Neural progenitor cell (in vitro differentiated cells): ENCODE measurements at regions not wholly inside any gene's neighbourhood (a gene's known extent, or its start where the extent isn't known, plus 50 kb on each side); places are given as distances from the start of the nearest gene placed in this dataset.
A peak's percentile ranks its signal among the peaks of the same experiment; 100 is the strongest.

Source experiments
- DNase-seq: peaks from one replicate; pipeline ENCODE4 v3.0.0-alpha.2; 2016; ENCODE audit warnings: low spot score
- H2AFZ ChIP-seq: fragments of 200-600 bp; sonication (generic); replicated peaks from 2 replicates; pipeline ENCODE4 v1.6.1; 2016; ENCODE audit warnings: antibody characterized with exemption
- H3F3A ChIP-seq: fragments of 200-600 bp; sonication (generic); 2 replicates; pipeline ENCODE4 v1.6.1; 2016; ENCODE audit warnings: antibody characterized with exemption, low read depth
- H3K27ac ChIP-seq: fragments of 200-600 bp; sonication (generic); 2 replicates; pipeline ENCODE4 v1.5.1; 2016; ENCODE audit warnings: mild to moderate bottlenecking
- H3K27me3 ChIP-seq: fragments of 200-600 bp; sonication (generic); 2 replicates; pipeline ENCODE4 v1.6.1; 2016; ENCODE audit warnings: mild to moderate bottlenecking, moderate library complexity
- H3K36me3 ChIP-seq: fragments of 200-600 bp; sonication (generic); 2 replicates; pipeline ENCODE4 v1.5.1; 2016
- H3K4me1 ChIP-seq: fragments of 200-600 bp; sonication (generic); 2 replicates; pipeline ENCODE4 v1.6.1; 2016; ENCODE audit warnings: mixed run types
- H3K4me2 ChIP-seq: fragments of 200-600 bp; sonication (generic); 2 replicates; pipeline ENCODE4 v1.6.1; 2016
- H3K4me3 ChIP-seq: fragments of 200-600 bp; sonication (generic); 2 replicates; pipeline ENCODE4 v1.5.1; 2016
- H3K79me2 ChIP-seq: fragments of 200-600 bp; sonication (generic); 2 replicates; pipeline ENCODE4 v1.6.1; 2016; ENCODE audit warnings: low read depth
- H3K9ac ChIP-seq: fragments of 200-600 bp; sonication (generic); 2 replicates; pipeline ENCODE4 v1.6.1; 2016
- H3K9me3 ChIP-seq: fragments of 200-600 bp; sonication (generic); 2 replicates; pipeline ENCODE4 v1.5.1; 2016; ENCODE audit warnings: low read depth
- H4K20me1 ChIP-seq: fragments of 200-600 bp; sonication (generic); 2 replicates; pipeline ENCODE4 v1.6.1; 2016; ENCODE audit warnings: low read depth
- H3K27ac Mint-ChIP-seq: 3 replicates; pipeline ENCODE4 v1.8.0; 2021; ENCODE audit warnings: mixed read lengths
- H3K27me3 Mint-ChIP-seq: 2 replicates; pipeline ENCODE4 v1.8.0; 2022; ENCODE audit warnings: low read depth, mild to moderate bottlenecking, inconsistent platforms, moderate library complexity, mixed read lengths; ENCODE audit not compliant: insufficient read depth
- H3K36me3 Mint-ChIP-seq: 3 replicates; pipeline ENCODE4 v1.8.0; 2021; ENCODE audit warnings: mixed read lengths
- H3K4me1 Mint-ChIP-seq: 3 replicates; pipeline ENCODE4 v1.8.0; 2021; ENCODE audit warnings: mixed read lengths
- H3K4me3 Mint-ChIP-seq: 3 replicates; pipeline ENCODE4 v1.8.0; 2021; ENCODE audit warnings: mild to moderate bottlenecking, moderate library complexity, mixed read lengths
- H3K9me3 Mint-ChIP-seq: 3 replicates; pipeline ENCODE4 v1.8.0; 2020; ENCODE audit warnings: mixed read lengths
- CTCF ChIP-seq: fragments of 200-600 bp; sonication (generic); IDR thresholded peaks from 2 replicates; pipeline ENCODE4 v1.5.1; 2017; ENCODE audit warnings: antibody characterized with exemption, mild to moderate bottlenecking
- EZH2 ChIP-seq: fragments of 200-600 bp; sonication (generic); IDR thresholded peaks from 2 replicates; pipeline ENCODE4 v1.6.1; 2017; ENCODE audit warnings: antibody characterized with exemption, mild to moderate bottlenecking, moderate library complexity
- EZH2phosphoT487 ChIP-seq: fragments of 200-600 bp; sonication (generic); IDR thresholded peaks from 2 replicates; pipeline ENCODE4 v1.6.1; 2017; ENCODE audit warnings: antibody characterized with exemption

- no peak overlapping the region for H3K4me3 ChIP-seq
- peak overlapping the region; percentile 78 for H3K27ac ChIP-seq
- no peaks in the 10 kb centered on the region for H4K20me1 ChIP-seq
- TF ChIP-seq CTCF = no peak
- TF ChIP-seq EZH2 = no peak
- TF ChIP-seq EZH2phosphoT487 = no peak
- H3K4me2 ChIP-seq = peak overlapping the region; percentile 28
- H3K27me3 ChIP-seq = no peaks in the 10 kb centered on the region
- no peaks in the 10 kb centered on the region for H3K9me3 ChIP-seq
- peaks cover 44% of the 10 kb centered on the region for H3K4me1 Mint-ChIP-seq
- H3K79me2 ChIP-seq = no peaks in the 10 kb centered on the region
- H3F3A ChIP-seq = peaks cover 20% of the 10 kb centered on the region
- no peak overlapping the region for H3K4me3 Mint-ChIP-seq
- peak; percentile 37 for DNase-seq
- H3K9me3 Mint-ChIP-seq = no peaks in the 10 kb centered on the region
- H3K9ac ChIP-seq = no peak overlapping the region
- H2AFZ ChIP-seq = no peak overlapping the region
- H3K27me3 Mint-ChIP-seq = no peaks in the 10 kb centered on the region
- H3K4me1 ChIP-seq = peaks cover 72% of the 10 kb centered on the region
- no peak overlapping the region for H3K27ac Mint-ChIP-seq
- no peaks in the 10 kb centered on the region for H3K36me3 ChIP-seq
- H3K36me3 Mint-ChIP-seq = no peaks in the 10 kb centered on the region
These were observed 286.9 kb upstream of the ADGRL2 start for GRCh38 chr1:81513796-81514354.

- DNase-seq = peak; percentile 37
- Mint-ChIP-seq H3K9me3 (no peaks in the 10 kb centered on the region), H3K27ac (no peak overlapping the region), H3K27me3 (no peaks in the 10 kb centered on the region), H3K4me1 (peaks cover 43% of the 10 kb centered on the region), H3K4me3 (no peak overlapping the region), H3K36me3 (no peaks in the 10 kb centered on the region)
- Histone ChIP-seq H3K4me1 (peaks cover 69% of the 10 kb centered on the region), H3F3A (peaks cover 20% of the 10 kb centered on the region), H3K27ac (no peak overlapping the region), H3K27me3 (no peaks in the 10 kb centered on the region), H3K36me3 (no peaks in the 10 kb centered on the region), H3K4me2 (peak overlapping the region; percentile 28), H2AFZ (no peak overlapping the region), H3K9me3 (no peaks in the 10 kb centered on the region), H3K9ac (no peak overlapping the region), H4K20me1 (no peaks in the 10 kb centered on the region), H3K79me2 (no peaks in the 10 kb centered on the region), H3K4me3 (no peak overlapping the region)
- TF ChIP-seq EZH2 = no peak
- no peak for TF ChIP-seq EZH2phosphoT487
- TF ChIP-seq CTCF = no peak
These were observed 288.3 kb upstream of the ADGRL2 start for GRCh38 chr1:81512252-81513003.

GRCh38 chr1:81511281-81511680 is 289.5 kb upstream of the ADGRL2 start:
- Histone ChIP-seq H3K36me3 (no peaks in the 10 kb centered on the region), H3K9me3 (no peaks in the 10 kb centered on the region), H2AFZ (no peak overlapping the region), H3K4me1 (peaks cover 67% of the 10 kb centered on the region), H3K27ac (no peak overlapping the region), H3K4me2 (no peak overlapping the region), H3K4me3 (no peak overlapping the region), H3K79me2 (no peaks in the 10 kb centered on the region), H4K20me1 (no peaks in the 10 kb centered on the region), H3F3A (peaks cover 20% of the 10 kb centered on the region), H3K27me3 (no peaks in the 10 kb centered on the region), H3K9ac (no peak overlapping the region)
- Mint-ChIP-seq H3K9me3 (no peaks in the 10 kb centered on the region), H3K27ac (no peak overlapping the region), H3K27me3 (no peaks in the 10 kb centered on the region), H3K4me1 (peaks cover 48% of the 10 kb centered on the region), H3K36me3 (peaks cover 2% of the 10 kb centered on the region), H3K4me3 (no peak overlapping the region)
- DNase-seq = no peak
- TF ChIP-seq EZH2phosphoT487 (no peak), CTCF (no peak), EZH2 (no peak)
